NCI-H146 (cell line): ENCODE measurements at regions not wholly inside any gene's neighbourhood (a gene's known extent, or its start where the extent isn't known, plus 50 kb on each side); places are given as distances from the start of the nearest gene placed in this dataset.
"Not testable (repeated sequence)": the region's sequence is repeated elsewhere in the genome, so short reads cannot be mapped to it uniquely, and the experiment has no call there.

ENCODE experiments used
- DNase-seq: peaks from one replicate; lab custom pipeline; 2025; lab: John Stamatoyannopoulos, UW

GRCh38 chr5:92992073-92992472 is 588.9 kb downstream of the NR2F1-AS1 start:
- DNase-seq, result no peak

DNA sequence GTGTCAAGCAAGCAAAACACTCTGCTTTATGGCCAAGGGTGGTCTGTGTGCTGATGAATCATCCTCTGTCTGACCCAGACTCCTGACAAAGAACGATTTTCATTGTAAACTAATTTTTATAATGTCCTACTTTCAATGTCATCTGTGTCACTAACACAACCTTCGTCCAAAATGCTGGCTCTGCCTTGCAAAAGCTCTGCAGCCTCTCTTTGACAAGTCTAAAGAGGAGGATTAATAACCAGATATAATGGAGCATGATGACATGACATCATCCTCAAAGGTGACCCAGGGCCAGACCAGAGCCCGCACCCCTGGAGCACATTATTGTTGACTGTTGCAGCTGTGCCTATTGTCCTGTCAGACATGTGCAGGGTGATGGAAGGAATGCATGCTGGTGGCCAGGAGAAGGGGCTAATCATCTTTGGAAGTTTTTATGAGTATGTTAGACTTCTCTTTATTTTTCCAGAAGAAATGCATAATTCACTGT is 589.4 kb downstream of the NR2F1-AS1 start:
- peak; percentile 73 for DNase-seq

DNA sequence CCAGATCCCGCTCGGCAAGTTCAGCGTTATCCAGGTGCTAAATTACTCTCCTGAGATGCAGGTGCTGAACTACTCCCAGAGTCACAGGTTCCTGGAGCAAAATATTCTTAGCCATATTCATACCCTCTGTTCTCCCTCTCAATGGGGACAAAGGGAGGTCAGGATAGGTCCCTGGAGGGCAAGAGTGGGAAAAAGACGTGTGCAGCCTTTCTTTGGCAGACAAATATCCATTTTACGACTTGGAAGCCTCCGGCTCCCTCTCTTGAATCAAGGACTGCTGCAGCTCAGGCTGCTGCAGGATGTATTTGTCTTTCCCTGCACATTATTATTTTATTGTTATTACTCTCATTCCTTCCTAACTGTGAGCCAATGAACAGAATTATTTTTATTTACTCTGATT is 590.2 kb downstream of the NR2F1-AS1 start:
- DNase-seq, result no peak

GRCh38 chr5:92981001-92981400 is 600.0 kb downstream of the NR2F1-AS1 start:
- DNase-seq, result no peak

DNA sequence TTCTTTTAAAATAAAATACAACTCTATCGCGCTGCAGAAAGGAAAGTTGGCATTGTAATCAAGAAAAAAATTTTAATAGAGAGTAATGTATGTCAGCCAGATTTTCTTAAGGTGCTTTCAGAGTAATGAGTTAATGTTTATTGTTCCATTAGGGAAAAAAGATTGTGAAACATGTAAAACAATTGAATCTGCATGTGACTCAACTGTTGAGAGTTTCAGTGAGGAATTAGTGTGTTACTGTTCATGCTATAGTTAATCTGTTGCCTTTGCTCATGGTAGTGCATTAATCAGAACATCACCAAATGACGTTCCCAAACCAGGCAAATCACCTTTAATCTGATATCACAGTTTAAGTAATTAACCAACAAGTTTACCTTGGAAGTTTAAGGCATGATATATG is 600.5 kb downstream of the NR2F1-AS1 start:
- no peak for DNase-seq

GRCh38 chr5:92979716-92980115 is 601.3 kb downstream of the NR2F1-AS1 start:
- no peak for DNase-seq

- DNase-seq, result no peak
These were observed 603.0 kb downstream of the NR2F1-AS1 start for GRCh38 chr5:92977846-92978540.

GRCh38 chr5:92976156-92976555 is 604.9 kb downstream of the NR2F1-AS1 start:
- DNase-seq, result no peak

- no peak for DNase-seq
These were observed 611.2 kb downstream of the NR2F1-AS1 start for GRCh38 chr5:92969781-92970237.

DNA sequence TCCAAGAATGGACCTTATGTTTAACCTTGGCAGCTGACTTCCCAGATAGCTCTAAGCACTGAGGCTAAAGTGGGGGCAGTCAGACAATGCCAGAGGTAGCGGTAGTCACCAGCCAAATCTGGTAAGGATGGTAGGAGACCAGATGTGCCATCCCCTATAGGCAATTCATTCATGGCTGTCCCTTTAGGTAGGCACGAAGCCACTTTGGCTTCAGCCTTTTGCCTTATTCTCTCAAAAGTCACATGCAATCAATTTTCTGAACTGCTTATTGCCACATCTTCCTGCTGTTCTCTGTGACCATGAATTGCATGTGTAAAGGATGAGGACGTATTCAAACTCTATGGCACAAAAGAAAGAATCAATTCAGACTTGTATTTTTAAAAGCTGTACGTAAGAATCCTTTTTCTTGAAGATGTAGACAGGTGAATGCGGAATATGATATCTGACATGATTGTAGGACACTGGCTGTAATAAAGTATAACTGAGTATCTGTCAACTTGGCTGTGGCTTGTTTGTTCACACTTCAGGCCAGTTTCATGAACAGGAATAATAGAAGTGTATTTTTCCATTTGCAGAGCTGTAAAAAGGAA is 611.7 kb downstream of the NR2F1-AS1 start:
- no peak for DNase-seq

DNA sequence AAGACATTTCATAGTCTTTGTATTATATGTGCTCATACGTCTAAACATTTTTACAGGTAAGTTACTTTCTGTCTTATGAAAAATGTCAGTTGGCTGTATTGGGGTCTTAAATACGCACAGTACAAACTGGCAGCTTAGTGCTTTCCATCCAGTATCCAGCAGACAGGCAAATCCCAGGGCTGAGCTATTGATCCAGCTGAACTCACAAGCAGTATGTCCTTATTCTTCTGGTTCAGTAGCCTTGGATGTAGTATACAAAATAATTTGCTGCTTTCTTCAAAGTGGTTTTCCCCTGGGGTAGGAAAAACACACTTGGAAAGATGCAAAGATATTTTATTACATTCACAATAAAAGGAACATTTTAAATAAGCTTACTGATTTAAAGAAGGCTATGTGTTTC is 617.2 kb downstream of the NR2F1-AS1 start:
- DNase-seq, result no peak

DNA sequence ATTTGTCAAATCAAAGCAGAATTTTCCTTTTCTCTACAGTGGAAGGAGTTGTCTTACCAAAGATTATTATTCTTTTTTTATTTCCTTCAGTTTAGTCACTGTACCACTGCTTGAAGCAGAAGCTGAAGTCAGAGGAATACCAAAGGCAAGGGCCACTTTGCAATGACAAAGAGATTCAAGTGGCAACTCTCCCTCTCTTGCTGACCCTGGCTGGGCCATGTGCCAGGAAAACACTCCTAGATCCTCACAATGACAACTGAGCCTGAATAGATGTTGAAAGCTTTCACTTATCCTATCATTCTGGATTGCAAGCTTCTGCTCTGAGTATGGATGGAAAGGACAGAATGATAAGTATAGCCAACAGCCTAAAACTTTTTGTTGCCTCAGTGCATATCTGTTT is 618.3 kb downstream of the NR2F1-AS1 start:
- peak; percentile 24 for DNase-seq

GRCh38 chr5:92956886-92957285 is 624.1 kb downstream of the NR2F1-AS1 start:
- DNase-seq, result no peak

- no peak for DNase-seq
These were observed 628.8 kb downstream of the NR2F1-AS1 start for GRCh38 chr5:92952243-92952642.

GRCh38 chr5:92951746-92952145 is 629.3 kb downstream of the NR2F1-AS1 start:
- DNase-seq, result no peak

DNA sequence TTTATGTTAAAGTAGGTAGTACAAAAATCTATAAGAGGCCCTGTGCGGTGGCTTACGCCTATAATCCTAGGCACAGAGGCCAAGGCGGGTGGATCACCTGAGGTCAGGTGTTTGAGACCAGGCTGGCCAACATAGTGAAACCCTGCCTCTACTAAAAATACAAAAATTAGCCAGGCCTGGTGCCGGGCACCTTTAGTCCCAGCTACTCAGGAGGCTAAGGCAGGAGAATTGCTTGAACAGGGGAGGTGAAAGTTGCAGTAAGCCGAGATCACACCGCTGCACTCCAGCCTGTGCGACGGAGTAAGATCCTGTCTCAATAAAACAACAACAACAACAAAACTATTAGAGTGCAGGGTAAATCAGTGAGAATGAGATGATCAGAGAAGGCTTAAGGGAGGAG is 634.5 kb downstream of the NR2F1-AS1 start:
- DNase-seq, result no peak

DNA sequence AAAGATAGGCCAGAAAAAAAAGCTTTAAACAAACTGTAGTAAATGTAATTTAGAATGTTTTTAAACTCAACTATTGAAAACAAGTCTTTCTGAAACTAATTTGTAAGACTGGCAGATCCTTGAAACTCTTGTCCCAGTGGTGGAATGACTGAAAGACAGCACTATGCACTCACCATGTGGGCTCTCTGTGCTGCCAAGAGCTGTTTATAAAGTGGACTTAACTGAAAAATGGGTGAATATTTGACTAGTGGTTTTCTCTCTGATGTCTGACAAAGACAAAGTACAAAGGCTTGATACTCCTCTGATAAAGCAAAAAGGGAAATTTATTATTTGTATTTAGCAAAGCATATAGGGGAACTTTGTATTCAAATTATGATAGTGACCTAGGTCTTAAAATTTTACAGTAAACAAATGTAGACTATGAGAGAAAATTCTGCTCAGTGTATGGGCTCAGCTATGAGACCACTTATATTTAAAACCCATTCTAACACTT is 635.4 kb downstream of the NR2F1-AS1 start:
- no peak for DNase-seq

GRCh38 chr5:92944903-92945604 is 636.0 kb downstream of the NR2F1-AS1 start:
- DNase-seq, result no peak

- DNase-seq, result no peak
These were observed 636.7 kb downstream of the NR2F1-AS1 start for GRCh38 chr5:92944337-92944736.

GRCh38 chr5:92942762-92943161 is 638.3 kb downstream of the NR2F1-AS1 start:
- DNase-seq, result no peak

GRCh38 chr5:92941806-92942205 is 639.2 kb downstream of the NR2F1-AS1 start:
- no peak for DNase-seq

DNA sequence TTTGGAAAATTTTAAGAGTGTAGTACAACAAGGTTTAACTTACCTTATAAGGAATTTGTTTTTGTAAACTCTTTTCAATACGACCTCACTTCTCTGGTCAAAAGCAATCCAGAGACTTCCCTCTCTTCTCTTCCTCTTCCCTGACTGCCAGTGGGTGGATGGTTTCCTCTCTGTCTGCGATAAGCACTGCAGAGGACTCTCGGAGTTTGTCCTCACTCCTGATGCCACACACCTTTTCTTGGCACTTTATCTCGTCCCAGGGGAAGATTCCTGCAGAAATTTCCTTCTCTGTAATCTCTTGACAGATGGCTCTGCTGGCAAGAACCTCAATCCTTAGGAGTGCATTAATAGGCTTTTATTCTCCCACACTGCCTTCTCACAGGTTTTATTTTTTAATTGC is 641.6 kb downstream of the NR2F1-AS1 start:
- DNase-seq, result no peak

DNA sequence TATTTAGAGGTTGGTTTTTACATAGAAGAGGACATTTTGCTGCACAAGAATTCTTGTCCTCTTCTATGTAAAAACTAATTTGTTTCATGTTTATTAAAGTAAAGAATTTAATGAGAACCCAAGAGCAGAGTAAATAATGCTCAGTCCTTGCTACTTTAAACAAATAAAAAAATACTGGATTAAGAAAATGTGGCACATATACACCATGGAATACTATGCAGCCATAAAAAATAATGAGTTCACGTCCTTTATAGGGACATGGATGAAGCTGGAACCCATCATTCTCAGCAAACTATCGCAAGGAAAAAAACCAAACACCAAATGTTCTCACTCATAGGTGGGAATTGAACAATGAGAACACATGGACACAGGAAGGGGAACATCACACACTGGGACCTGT is 643.6 kb downstream of the NR2F1-AS1 start:
- not testable (repeated sequence) for DNase-seq
